ENCODE measurements at regions not wholly inside any gene's neighbourhood (a gene's known extent, or its start where the extent isn't known, plus 50 kb on each side); places are given as distances from the start of the nearest gene placed in this dataset.

DNA sequence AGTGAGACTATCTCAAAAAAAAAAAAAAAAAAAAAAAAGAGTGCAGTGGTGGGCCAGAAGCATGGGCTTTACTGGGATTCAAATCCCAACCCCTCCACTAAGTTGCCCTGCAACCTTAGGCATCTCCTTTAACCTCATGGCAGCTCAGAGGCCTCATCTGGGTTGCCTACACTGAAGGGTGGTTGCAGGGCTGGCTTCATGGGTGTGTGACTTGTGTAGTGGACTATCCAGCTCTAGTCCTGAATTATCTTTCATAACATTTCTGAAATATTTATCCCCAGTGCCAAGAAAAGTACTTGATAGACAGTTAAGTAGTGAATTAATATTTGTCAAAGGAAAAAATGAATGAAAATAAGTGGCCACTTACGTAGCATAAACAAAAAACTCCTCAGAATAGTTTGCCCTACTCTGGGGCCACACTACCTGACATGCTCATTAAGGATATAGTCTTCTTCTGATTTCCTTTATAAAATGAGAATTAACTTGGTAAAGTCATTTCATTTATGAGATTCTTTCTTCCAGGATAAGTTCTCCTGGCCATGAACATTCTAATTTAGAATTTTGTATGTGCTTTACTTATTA, 116.0 kb upstream of the SYT13 start:
- TF ChIP-seq, protein P1, sequence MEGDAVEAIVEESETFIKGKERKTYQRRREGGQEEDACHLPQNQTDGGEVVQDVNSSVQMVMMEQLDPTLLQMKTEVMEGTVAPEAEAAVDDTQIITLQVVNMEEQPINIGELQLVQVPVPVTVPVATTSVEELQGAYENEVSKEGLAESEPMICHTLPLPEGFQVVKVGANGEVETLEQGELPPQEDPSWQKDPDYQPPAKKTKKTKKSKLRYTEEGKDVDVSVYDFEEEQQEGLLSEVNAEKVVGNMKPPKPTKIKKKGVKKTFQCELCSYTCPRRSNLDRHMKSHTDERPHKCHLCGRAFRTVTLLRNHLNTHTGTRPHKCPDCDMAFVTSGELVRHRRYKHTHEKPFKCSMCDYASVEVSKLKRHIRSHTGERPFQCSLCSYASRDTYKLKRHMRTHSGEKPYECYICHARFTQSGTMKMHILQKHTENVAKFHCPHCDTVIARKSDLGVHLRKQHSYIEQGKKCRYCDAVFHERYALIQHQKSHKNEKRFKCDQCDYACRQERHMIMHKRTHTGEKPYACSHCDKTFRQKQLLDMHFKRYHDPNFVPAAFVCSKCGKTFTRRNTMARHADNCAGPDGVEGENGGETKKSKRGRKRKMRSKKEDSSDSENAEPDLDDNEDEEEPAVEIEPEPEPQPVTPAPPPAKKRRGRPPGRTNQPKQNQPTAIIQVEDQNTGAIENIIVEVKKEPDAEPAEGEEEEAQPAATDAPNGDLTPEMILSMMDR (conservative IDR thresholded peaks at IDR 0.05; ENCODE audit: low read length) = no peak
- no peak for TF ChIP-seq EZH2phosphoT487 (IDR thresholded peaks at IDR 0.05; ENCODE audit: borderline replicate concordance)

All from Loucy (cell line).